ENCODE measurements at regions not wholly inside any gene's neighbourhood (a gene's known extent, or its start where the extent isn't known, plus 50 kb on each side); places are given as distances from the start of the nearest gene placed in this dataset.
A peak's percentile ranks its signal among the peaks of the same experiment; 100 is the strongest.

DNA sequence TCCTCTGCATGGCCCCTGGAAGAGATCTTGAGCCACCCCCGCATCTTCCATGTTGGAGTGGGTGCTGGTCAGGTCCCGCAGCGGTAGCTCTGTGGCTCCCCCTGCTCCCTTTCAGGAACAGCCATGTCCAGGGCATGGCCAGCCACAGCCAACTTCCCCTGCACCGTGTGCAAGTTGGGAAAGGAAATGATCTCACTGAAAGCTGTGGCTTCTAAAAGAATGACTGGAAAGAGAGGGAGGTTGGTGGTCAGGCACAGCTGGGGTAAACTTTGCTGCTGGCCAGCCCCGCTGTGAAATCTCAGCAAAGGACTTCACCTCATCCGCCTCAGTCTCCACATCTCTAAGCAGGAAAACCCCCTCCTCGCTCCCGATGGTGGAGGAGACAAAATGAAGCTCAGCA, 153.6 kb upstream of the CST7 start:
- peak; percentile 25 for DNase-seq (ENCODE audit: low read depth)

GRCh38 chr20:24796236-24796635, 152.8 kb upstream of the CST7 start:
- no peak for DNase-seq (ENCODE audit: low read depth)

GRCh38 chr20:24797113-24797512, 152.0 kb upstream of the CST7 start:
- no peak for DNase-seq (ENCODE audit: low read depth)

DNA sequence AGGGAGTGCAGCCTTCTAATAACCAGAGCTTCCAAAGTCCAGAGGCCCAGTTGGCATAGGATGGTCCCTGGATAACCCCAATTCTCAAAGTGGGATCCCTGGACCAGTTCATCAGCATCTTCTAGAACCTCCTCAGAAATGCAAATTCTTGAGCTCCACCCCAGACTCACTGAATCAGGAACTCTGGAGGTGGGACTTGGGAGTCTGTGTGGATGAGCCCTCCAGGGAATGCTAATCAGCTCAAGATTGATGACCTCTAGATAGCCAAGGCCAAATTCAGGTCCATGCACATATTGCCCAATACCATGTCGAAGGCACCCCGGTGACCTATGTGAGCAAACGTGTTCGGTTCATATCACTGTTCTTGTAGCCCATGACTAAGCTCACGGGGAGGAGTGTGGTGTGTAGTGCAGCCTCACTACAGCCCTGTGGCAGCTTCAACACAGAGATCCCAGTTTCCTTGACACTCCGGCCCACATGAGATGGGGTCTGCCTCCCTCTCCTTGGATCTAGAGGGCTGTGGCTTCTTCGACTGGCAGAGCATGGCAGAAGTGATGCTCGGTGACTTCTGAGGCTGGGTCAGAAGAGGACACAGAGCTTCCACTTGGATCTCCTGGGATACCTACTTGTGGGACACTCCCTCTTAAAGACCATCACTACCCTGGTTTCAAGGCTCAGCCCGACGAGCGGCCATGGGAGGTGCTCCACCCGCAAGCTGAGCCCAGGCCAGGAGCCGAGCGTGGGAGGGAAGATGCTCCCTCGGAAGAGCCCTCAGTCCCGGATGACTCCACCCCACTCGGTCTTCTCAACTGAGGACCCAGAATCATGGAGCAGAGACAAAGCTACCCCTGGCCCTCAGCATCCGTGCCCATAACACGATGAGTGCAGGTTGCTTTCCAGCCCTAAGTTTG, 151.1 kb upstream of the CST7 start:
- no peak for DNase-seq (ENCODE audit: low read depth)

DNA sequence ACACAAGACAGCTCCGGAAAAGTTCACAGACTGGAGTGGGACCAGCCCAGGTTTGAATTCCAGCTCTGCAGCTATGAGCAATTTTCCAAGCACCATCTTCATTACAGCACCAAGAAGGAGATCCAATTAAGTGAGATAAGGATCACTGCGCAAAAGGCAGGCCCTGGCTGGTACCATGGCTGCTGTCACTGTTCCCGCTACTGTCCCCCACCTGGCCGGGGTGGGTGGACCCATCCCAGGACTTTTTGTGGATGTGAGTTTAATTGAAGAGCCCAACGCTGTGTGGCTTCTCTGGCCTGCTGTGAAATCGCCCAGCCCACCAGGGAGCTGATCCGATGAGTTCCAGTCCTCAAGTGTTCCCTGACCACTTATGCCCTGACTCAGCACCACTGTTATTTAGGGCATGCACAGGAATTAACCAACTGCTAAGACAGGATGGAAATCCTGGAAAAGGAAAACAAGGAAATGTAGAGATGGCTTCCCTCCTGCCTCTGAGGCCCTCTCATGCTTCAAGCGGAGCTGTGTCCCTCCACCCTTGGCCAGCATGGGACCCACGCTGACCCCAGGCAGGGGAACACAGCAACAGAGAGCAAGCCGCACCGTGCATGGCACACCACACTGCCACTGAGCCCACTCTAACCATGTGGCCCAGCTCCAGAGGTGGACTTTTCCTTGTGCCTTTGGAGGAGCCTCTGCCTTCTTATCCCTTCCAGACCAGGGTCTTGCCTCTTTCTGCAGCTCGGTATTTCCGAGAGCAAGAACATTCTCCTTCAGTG, 150.0 kb upstream of the CST7 start:
- DNase-seq (ENCODE audit: low read depth) = peak; percentile 70

DNA sequence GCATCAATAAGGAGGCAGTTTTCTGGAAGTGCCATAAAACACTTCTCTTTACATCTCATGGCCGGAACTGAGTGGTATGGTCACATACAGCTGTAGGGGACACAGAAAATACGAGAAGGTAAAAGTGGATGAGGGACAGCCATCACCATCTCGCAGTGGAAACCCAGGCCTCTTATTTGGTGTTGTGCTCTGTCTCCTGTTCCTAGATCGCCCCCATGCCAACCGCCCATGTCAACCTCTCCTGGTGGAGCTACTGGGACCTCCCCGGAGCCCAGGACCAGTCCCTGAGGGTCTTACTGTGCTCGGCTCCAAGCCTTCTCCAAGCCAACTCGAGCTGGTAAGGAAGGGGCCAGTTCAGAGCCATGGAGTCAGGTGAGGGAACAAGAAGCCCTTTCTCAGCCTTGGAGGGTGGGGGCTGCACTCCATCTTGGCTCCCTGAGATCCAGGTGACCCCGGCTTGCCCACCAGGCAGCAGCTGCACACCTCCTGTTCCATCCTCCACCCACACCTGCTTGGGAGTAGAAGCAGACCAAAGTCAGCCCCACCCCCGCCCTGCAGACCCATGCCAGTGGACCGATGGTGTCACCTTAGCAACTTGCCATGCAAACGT, 149.0 kb upstream of the CST7 start:
- DNase-seq (ENCODE audit: low read depth) = no peak

GRCh38 chr20:24802286-24802820, 146.7 kb upstream of the CST7 start:
- no peak for DNase-seq (ENCODE audit: low read depth)

GRCh38 chr20:24804481-24805206, 144.4 kb upstream of the CST7 start:
- DNase-seq (ENCODE audit: low read depth) = no peak

- no peak for DNase-seq (ENCODE audit: low read depth)
Measured at GRCh38 chr20:24805456-24806238, 143.4 kb upstream of the CST7 start.

DNA sequence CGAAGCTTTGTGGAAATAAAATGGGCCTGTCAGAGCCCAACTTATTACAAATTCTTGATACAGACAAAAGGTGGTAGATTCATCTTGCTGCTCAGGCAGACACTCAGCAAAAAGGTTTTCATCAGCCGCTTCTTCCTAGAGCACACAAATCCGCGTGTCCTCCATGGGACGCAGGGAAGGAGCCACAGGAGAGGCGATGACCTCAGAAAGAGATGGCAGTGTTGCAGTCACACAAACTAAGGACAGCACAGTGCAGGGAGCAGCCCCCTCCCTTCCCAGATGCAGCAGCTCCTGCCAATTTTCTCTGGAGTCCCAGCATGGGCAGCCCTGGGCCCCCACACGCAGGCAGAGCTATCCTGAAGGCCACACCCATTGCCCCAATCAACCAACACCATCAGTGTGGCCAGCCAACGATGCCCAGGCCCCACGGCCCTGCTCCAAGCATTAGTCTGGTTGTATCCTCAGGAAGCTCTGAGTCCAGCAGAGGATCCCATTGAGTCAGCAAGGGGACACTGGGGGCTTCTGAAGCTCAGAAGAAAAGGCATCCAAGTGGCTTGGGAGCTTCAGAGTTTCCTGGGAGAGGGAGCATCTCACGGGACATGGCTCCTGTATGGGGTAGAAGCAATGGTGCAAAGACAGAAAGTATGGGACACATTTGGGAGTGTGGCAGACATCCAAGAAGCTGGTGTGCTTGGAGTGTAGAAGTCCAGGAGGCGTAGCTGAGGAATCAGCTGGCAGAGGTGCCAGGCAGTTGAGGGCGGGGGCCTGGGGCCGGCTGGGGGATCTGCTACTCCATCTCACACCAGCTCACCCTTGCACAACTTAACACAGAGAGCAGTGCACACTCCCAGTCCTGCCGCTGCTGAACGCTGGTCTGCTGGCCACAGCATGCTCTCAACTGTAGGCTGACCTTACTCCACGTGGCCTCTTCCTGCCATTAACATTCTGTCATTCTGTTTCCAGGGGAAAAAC, 142.1 kb upstream of the CST7 start:
- DNase-seq (ENCODE audit: low read depth) = no peak

DNA sequence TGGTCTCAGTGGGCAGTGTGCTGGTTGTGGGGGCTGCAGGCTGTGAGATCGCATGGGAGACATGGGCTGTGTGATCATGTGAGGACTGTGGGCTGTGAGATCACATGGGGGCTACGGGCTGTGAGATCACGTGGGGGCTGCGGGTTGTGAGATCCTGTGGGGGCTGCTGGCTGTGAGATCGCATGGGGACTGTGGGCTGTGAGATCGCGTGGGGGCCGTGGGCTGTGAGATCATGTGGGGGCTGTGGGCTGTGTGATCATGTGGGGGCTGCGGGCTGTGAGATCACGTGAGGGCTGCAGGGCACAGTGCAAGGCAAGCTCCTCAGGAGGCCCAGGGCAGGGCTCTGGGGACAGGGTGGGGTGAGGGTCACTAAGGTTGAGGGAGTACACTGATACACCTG, 140.5 kb upstream of the CST7 start:
- no peak for DNase-seq (ENCODE audit: low read depth)

DNA sequence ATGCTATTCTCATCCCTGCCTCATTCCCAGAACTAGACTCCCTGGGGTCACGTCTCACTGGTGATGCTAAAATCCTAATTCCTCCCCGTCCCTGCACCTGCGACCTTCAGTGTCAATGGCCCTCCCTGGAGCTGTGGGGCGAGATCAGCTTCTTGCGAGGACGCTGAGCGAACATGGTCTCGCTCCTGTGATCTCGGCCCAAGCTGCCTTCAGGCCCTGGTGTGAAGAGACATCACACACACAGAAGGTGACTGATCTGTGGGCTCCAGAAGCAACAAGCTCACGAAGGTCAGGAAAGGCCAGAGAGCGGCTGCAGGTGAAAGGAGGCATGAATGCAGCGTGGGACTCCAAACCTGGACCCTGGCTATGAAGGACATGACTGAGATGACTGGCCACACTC, 139.5 kb upstream of the CST7 start:
- DNase-seq (ENCODE audit: low read depth) = no peak

DNA sequence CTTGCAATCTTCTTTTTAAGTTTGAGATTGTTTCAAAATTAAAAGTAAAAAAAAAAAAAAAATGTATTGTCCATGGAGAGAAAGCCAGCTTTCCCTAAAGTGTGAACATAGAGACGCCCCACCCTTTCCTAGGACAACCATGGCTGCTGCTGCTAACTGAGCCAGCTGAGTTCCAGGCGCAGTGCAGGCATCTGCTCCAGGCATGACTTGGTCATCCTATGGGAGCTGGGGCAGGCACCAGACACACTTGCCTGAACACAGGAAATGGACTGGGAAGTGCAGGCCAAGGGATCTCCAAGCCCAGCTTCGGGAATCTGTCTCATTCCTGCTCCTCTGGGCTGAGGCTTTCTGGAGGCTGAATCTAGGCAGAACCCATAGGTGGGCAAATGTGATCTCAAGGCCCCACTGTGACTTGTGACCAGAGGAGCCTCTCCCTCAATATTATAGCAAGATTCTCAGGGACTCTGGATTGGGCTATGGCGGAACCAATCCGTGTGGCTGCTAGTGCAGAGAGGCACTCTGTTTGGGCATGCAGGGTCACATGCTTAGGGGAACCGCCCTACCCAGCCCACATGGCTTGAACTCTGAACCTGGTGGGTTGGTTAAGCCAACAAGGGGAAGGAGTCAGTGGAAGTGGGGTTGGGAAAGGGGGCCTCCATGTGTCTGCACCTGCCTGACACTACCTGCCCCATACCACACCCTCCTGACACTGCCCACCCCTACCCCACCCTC, 138.2 kb upstream of the CST7 start:
- no peak for DNase-seq (ENCODE audit: low read depth)

- DNase-seq (ENCODE audit: low read depth) = no peak
Measured at GRCh38 chr20:24812373-24812772, 136.7 kb upstream of the CST7 start.

DNA sequence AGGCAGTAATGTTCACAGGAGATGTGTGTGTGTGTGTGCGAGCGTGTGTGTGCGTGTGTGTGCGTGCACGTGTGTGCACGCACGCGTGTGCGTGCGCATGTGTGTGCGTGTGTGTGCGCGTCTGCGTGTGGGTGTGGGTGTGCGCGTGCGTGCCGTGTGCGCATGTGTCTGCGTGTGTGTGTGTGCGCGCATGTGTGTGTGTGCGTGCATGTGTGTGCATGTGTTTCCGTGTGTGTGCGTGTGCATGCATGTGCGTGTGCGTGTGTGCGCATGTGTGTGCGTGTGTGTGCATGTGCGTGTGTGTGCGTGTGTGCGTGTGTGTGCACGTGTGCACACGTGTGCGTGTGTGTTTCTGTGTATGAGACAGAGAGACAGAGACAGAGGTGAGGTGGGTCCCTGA, 136.0 kb upstream of the CST7 start:
- no peak for DNase-seq (ENCODE audit: low read depth)

- DNase-seq (ENCODE audit: low read depth) = no peak
Measured at GRCh38 chr20:24813496-24813895, 135.6 kb upstream of the CST7 start.

GRCh38 chr20:24813936-24814335, 135.1 kb upstream of the CST7 start:
- DNase-seq (ENCODE audit: low read depth) = no peak

- DNase-seq (ENCODE audit: low read depth) = no peak
Measured at GRCh38 chr20:24814556-24815195, 134.4 kb upstream of the CST7 start.

All from LHCN-M2 (cell line).